B cell (primary cell): ENCODE measurements at regions not wholly inside any gene's neighbourhood (a gene's known extent, or its start where the extent isn't known, plus 50 kb on each side); places are given as distances from the start of the nearest gene placed in this dataset.

Experiments
- CTCF ChIP-seq: fragments of 200-600 bp; IDR thresholded peaks from one replicate; pipeline ENCODE4 v1.8.0; 2022; ENCODE audit warnings: antibody characterized with exemption, mild to moderate bottlenecking
- EZH2 ChIP-seq: IDR thresholded peaks from 2 replicates; pipeline ENCODE4 v1.6.1; 2012; ENCODE audit warnings: borderline replicate concordance, low read depth, mild to moderate bottlenecking, moderate library complexity, low read length; ENCODE audit not compliant: insufficient read depth, poor library complexity, severe bottlenecking

GRCh38 chr9:28926306-28926705 lies 1353.0 kb upstream of the C9orf72 start:
- TF ChIP-seq CTCF = no peak
- TF ChIP-seq EZH2 = no peak
